PC-9 (cell line): ENCODE measurements at regions not wholly inside any gene's neighbourhood (a gene's known extent, or its start where the extent isn't known, plus 50 kb on each side); places are given as distances from the start of the nearest gene placed in this dataset.

Source experiments
- BruUV-seq: library from RNA; stranded (reverse); fragments of 400-500 nt; replicated peaks from 2 replicates; lab custom pipeline; 2021; lab: Mats Ljungman, UMichigan
- CTCF ChIA-PET: fragments of 300-600 bp; sonication (Branson Sonifier 250); formaldehyde crosslinking; loops from one replicate; lab custom pipeline; 2022; ENCODE audit warnings: antibody characterized with exemption; lab: Charles Lee
- POLR2A ChIA-PET: fragments of 300-600 bp; sonication (Branson Sonifier 250); formaldehyde crosslinking; loops from one replicate; lab custom pipeline; 2022; ENCODE audit warnings: antibody characterized with exemption; ENCODE audit not compliant: unreplicated experiment; lab: Charles Lee
- DNase-seq, 2 experiments: peaks; one replicate each; pipeline versions ENCODE4 v3.0.0 to v3.0.0-alpha.2; 2015 to 2022; ENCODE audit warnings: mixed read lengths in 1 of 2
- H2AFZ ChIP-seq: fragments of 200-600 bp; sonication (generic); 2 replicates; pipeline ENCODE4 v1.8.1; 2017; ENCODE audit warnings: antibody characterized with exemption
- H3F3A ChIP-seq: fragments of 200-600 bp; sonication (generic); 2 replicates; pipeline ENCODE4 v1.8.1; 2017; ENCODE audit warnings: antibody characterized with exemption, mild to moderate bottlenecking, low read depth; ENCODE audit not compliant: insufficient read depth
- H3K27ac ChIP-seq: fragments of 200-600 bp; sonication (generic); 2 replicates; pipeline ENCODE4 v1.6.1; 2016; ENCODE audit warnings: mixed run types
- H3K27me3 ChIP-seq: fragments of 200-600 bp; sonication (generic); 2 replicates; pipeline ENCODE4 v1.6.1; 2016; ENCODE audit warnings: low read depth, mixed run types; ENCODE audit not compliant: insufficient read depth
- H3K36me3 ChIP-seq: fragments of 200-600 bp; sonication (generic); 2 replicates; pipeline ENCODE4 v1.6.1; 2016; ENCODE audit warnings: low read depth, mixed run types
- H3K4me1 ChIP-seq: fragments of 200-600 bp; sonication (generic); replicated peaks from 2 replicates; pipeline ENCODE4 v1.6.1; 2016; ENCODE audit warnings: mixed run types; ENCODE audit not compliant: insufficient read depth
- H3K4me2 ChIP-seq: fragments of 200-600 bp; sonication (generic); 2 replicates; pipeline ENCODE4 v1.6.1; 2017; ENCODE audit warnings: mixed run types
- H3K4me3 ChIP-seq: fragments of 200-600 bp; sonication (generic); 2 replicates; pipeline ENCODE4 v1.6.1; 2016; ENCODE audit warnings: mixed run types
- H3K79me2 ChIP-seq: fragments of 200-600 bp; sonication (generic); 2 replicates; pipeline ENCODE4 v1.6.1; 2017; ENCODE audit warnings: low read depth, mixed run types
- H3K9me2 ChIP-seq: fragments of 200-600 bp; sonication (generic); 2 replicates; pipeline ENCODE4 v1.8.1; 2017; ENCODE audit warnings: mild to moderate bottlenecking; ENCODE audit not compliant: insufficient read depth
- H3K9me3 ChIP-seq: fragments of 200-600 bp; sonication (generic); 2 replicates; pipeline ENCODE4 v1.8.1; 2016; ENCODE audit warnings: low read depth; ENCODE audit not compliant: insufficient read depth
- H4K20me1 ChIP-seq: fragments of 200-600 bp; sonication (generic); 2 replicates; pipeline ENCODE4 v1.8.1; 2017; ENCODE audit not compliant: insufficient read depth
- CTCF ChIP-seq: fragments of 200-600 bp; sonication (generic); conservative IDR thresholded peaks from 2 replicates; pipeline ENCODE4 v1.6.1; 2017; ENCODE audit warnings: mixed run types, antibody characterized with exemption, mild to moderate bottlenecking, moderate library complexity
- EZH2 ChIP-seq: fragments of 200-600 bp; sonication (generic); IDR thresholded peaks from 2 replicates; pipeline ENCODE4 v1.8.0; 2017; ENCODE audit warnings: antibody characterized with exemption, low read depth
- intact Hi-C: fragments of 100-400 bp; cut with micrococcal nuclease; formaldehyde crosslinking; loops from one replicate; pipeline ENCODE4 v1.10.0; 2022; ENCODE audit not compliant: unreplicated experiment

- H3K9me2 ChIP-seq: no peaks in the 10 kb centered on the region
- CTCF ChIA-PET: no interaction called here
- BruUV-seq: no TSS peak
- no peak overlapping the region for H3K4me3 ChIP-seq
- no peak for DNase-seq
- no peaks in the 10 kb centered on the region for H3K79me2 ChIP-seq
- no peak overlapping the region for H2AFZ ChIP-seq
- intact Hi-C loops: no loop called here
- no peaks in the 10 kb centered on the region for H4K20me1 ChIP-seq
- no peaks in the 10 kb centered on the region for H3K36me3 ChIP-seq
- POLR2A ChIA-PET: no interaction called here
- no peak overlapping the region for H3K27ac ChIP-seq
- no peaks in the 10 kb centered on the region for H3K9me3 ChIP-seq
- peaks cover 2% of the 10 kb centered on the region for H3K4me1 ChIP-seq
- TF ChIP-seq EZH2 (no peak), CTCF (no peak)
- H3K27me3 ChIP-seq: no peaks in the 10 kb centered on the region
- H3K4me2 ChIP-seq: no peak overlapping the region
- no peaks in the 10 kb centered on the region for H3F3A ChIP-seq
Measured at GRCh38 chr14:55773984-55774545, 194.1 kb downstream of the KTN1 start.

- Histone ChIP-seq H2AFZ (no peak overlapping the region), H3K79me2 (no peaks in the 10 kb centered on the region), H3K4me3 (no peak overlapping the region), H3K27me3 (no peaks in the 10 kb centered on the region), H4K20me1 (no peaks in the 10 kb centered on the region), H3K4me1 (peaks cover 24% of the 10 kb centered on the region), H3K27ac (no peak overlapping the region), H3K4me2 (no peak overlapping the region), H3K36me3 (no peaks in the 10 kb centered on the region), H3F3A (peaks cover 10% of the 10 kb centered on the region), H3K9me3 (no peaks in the 10 kb centered on the region), H3K9me2 (no peaks in the 10 kb centered on the region)
- no TSS peak for BruUV-seq
- DNase-seq: no peak
- intact Hi-C loops: no loop called here
- no peak for TF ChIP-seq EZH2
- TF ChIP-seq CTCF: no peak
- ChIA-PET POLR2A (no interaction called here), CTCF (no interaction called here)
Measured at GRCh38 chr14:55777877-55778276, 197.9 kb downstream of the KTN1 start.

- POLR2A ChIA-PET: interaction anchor here (0.6 kb wide), 1 partner anchor 393 kb away, joined by 10 read pairs; no protein-coding TSS in a partner anchor
- no peak overlapping the region for H3K4me3 ChIP-seq
Measured at GRCh38 chr14:55780156-55780946, 200.3 kb downstream of the KTN1 start.

More at GRCh38 chr14:55780156-55780946, 200.3 kb downstream of the KTN1 start:
- no peaks in the 10 kb centered on the region for H3K27me3 ChIP-seq
- TF ChIP-seq EZH2 (no peak), CTCF (no peak)
- peaks cover 24% of the 10 kb centered on the region for H3K4me1 ChIP-seq
- no peaks in the 10 kb centered on the region for H3K9me2 ChIP-seq
- no peaks in the 10 kb centered on the region; the same call in 1 of the 2 replicates for H3K9me3 ChIP-seq
- no peaks in the 10 kb centered on the region for H3K79me2 ChIP-seq
- H2AFZ ChIP-seq: no peak overlapping the region
- CTCF ChIA-PET: no interaction called here
- peak; percentile 77 to 91 for DNase-seq
- no peaks in the 10 kb centered on the region for H4K20me1 ChIP-seq
- no peaks in the 10 kb centered on the region for H3K36me3 ChIP-seq
- intact Hi-C loops: loop anchor here (1.0 kb wide), 3 partner anchors 23 to 27 kb away; no protein-coding TSS in a partner anchor
- H3K27ac ChIP-seq: peak overlapping the region; percentile 64
- H3K4me2 ChIP-seq: peak overlapping the region; percentile 47
- H3F3A ChIP-seq: peaks cover 10% of the 10 kb centered on the region
- BruUV-seq: no TSS peak
